HepG2 (cell line): ENCODE measurements at regions not wholly inside any gene's neighbourhood (a gene's known extent, or its start where the extent isn't known, plus 50 kb on each side); places are given as distances from the start of the nearest gene placed in this dataset.

Experiments used
- ATAC-seq: fragments of 200-7000 bp; cut with Tn5 transposase; 3 replicates; pipeline ENCODE4 v1.9.1; 2020; ENCODE audit warnings: mild to moderate bottlenecking, moderate library complexity
- BruUV-seq: library from RNA; stranded (reverse); fragments of 400-500 nt; replicated peaks from 2 replicates; lab custom pipeline; 2021; lab: Mats Ljungman, UMichigan
- CTCF ChIA-PET: fragments of 300-600 bp; formaldehyde crosslinking; extraction: SDS; loops from one replicate; lab custom pipeline; 2021; ENCODE audit warnings: low total read pairs, inconsistent platforms, low intra/inter-chr PET ratio; lab: Yijun Ruan, JAX
- POLR2A ChIA-PET: fragments of 350-600 bp; sonication (Branson Sonifier 250); formaldehyde crosslinking; loops from one replicate; lab custom pipeline; 2020; ENCODE audit warnings: antibody characterized with exemption, inconsistent platforms; lab: Yijun Ruan, JAX
- DNase-seq: peaks from one replicate; pipeline ENCODE4 v3.0.0-alpha.2; 2015; ENCODE audit warnings: low spot score
- FAIRE-seq: peaks from 3 replicates; lab custom pipeline; 2011; peaks lifted over from hg19 to GRCh38; lab: Jason Lieb, UNC
- H2AFZ ChIP-seq: one replicate; pipeline ENCODE4 v1.6.1; 2011; ENCODE audit warnings: low read length, inconsistent platforms
- H3K27ac ChIP-seq: fragments of 300-600 bp; 3 replicates; pipeline ENCODE4 v1.8.0; 2011; ENCODE audit warnings: mixed run types, mild to moderate bottlenecking, mixed read lengths, low read length, inconsistent platforms; ENCODE audit not compliant: insufficient read depth; ENCODE audit errors: extremely low read length
- H3K27me3 ChIP-seq, 2 experiments: fragments of 200-600 bp in 1 of 2; 2 replicates in 1 of 2; 3 replicates in 1 of 2; pipeline versions ENCODE4 v1.6.0 to v1.8.0; 2011; ENCODE audit warnings: low read length in 2 of 2, mild to moderate bottlenecking in 2 of 2, moderate library complexity in 2 of 2, inconsistent platforms in 1 of 2; ENCODE audit not compliant: insufficient read depth in 2 of 2, control insufficient read depth in 1 of 2
- H3K36me3 ChIP-seq, 2 experiments: fragments of 200-600 bp in 1 of 2; replicated peaks in 1 of 2; 2 replicates in 1 of 2; 3 replicates in 1 of 2; pipeline versions ENCODE4 v1.5.1 to v1.8.0; 2011; ENCODE audit warnings: low read length in 2 of 2, inconsistent platforms in 1 of 2; ENCODE audit not compliant: insufficient read depth in 2 of 2, control insufficient read depth in 1 of 2
- H3K4me1 ChIP-seq: 2 replicates; pipeline ENCODE4 v1.5.1; 2012; ENCODE audit warnings: low read length, inconsistent platforms; ENCODE audit not compliant: insufficient read depth
- H3K4me2 ChIP-seq: 2 replicates; pipeline ENCODE4 v1.6.0; 2011; ENCODE audit warnings: low read depth, low read length, inconsistent platforms
- H3K4me3 ChIP-seq, 3 experiments: fragments of 200-600 bp in 1 of 3; sonication (generic), shearing (Covaris generic) in 1 of 3; replicated peaks in 1 of 3; 2 replicates each; pipeline ENCODE4 v1.5.1; 2011 to 2016; ENCODE audit warnings: low read length in 3 of 3, inconsistent platforms in 2 of 3, low read depth in 2 of 3, mild to moderate bottlenecking in 2 of 3, control low read depth in 1 of 3, mixed read lengths in 1 of 3; ENCODE audit not compliant: insufficient read depth in 1 of 3
- H3K79me2 ChIP-seq: one replicate; pipeline ENCODE4 v1.6.1; 2011; ENCODE audit warnings: low read length, inconsistent platforms; ENCODE audit not compliant: insufficient read depth
- H3K9ac ChIP-seq: 2 replicates; pipeline ENCODE4 v1.6.0; 2011; ENCODE audit warnings: mild to moderate bottlenecking, low read depth, low read length, inconsistent platforms; ENCODE audit not compliant: insufficient read depth
- H3K9me3 ChIP-seq: 2 replicates; pipeline ENCODE4 v1.5.1; 2012; ENCODE audit warnings: mild to moderate bottlenecking, low read length
- H4K20me1 ChIP-seq: 2 replicates; pipeline ENCODE4 v1.6.0; 2011; ENCODE audit warnings: inconsistent platforms, mild to moderate bottlenecking, low read length, moderate library complexity; ENCODE audit not compliant: insufficient read depth
- ATF6 ChIP-seq: sonication (generic); formaldehyde crosslinking; conservative IDR thresholded peaks from 2 replicates; pipeline ENCODE4 v1.4.0; 2020; ENCODE audit warnings: missing genetic modification reagents
- FLYWCH1 ChIP-seq: sonication (generic); formaldehyde crosslinking; IDR thresholded peaks from 2 replicates; pipeline ENCODE4 v1.8.1; 2023; ENCODE audit warnings: mild to moderate bottlenecking, missing genetic modification reagents
- GATAD2A ChIP-seq: IDR thresholded peaks from 2 replicates; pipeline ENCODE4 v1.6.1; 2016
- HOXA9 ChIP-seq: sonication (generic); formaldehyde crosslinking; IDR thresholded peaks from 2 replicates; pipeline ENCODE4 v1.8.1; 2022; ENCODE audit warnings: missing genetic modification reagents, mild to moderate bottlenecking, moderate library complexity, borderline replicate concordance
- KDM1A ChIP-seq: IDR thresholded peaks from 2 replicates; pipeline ENCODE4 v1.6.1; 2016; ENCODE audit warnings: missing compliant biosample characterization
- LBX2 ChIP-seq: sonication (generic); formaldehyde crosslinking; IDR thresholded peaks from 2 replicates; pipeline ENCODE4 v1.5.0; 2020; ENCODE audit warnings: missing genetic modification reagents, mild to moderate bottlenecking, borderline replicate concordance
- MYC ChIP-seq: sonication (generic); formaldehyde crosslinking; IDR thresholded peaks from 2 replicates; pipeline ENCODE4 v1.9.0; 2021; ENCODE audit warnings: missing genetic modification reagents, borderline replicate concordance
- NCOA1 ChIP-seq: sonication (generic); formaldehyde crosslinking; IDR thresholded peaks from 2 replicates; pipeline ENCODE4 v1.9.0; 2021; ENCODE audit warnings: missing genetic modification reagents
- NRL ChIP-seq: sonication (generic); formaldehyde crosslinking; IDR thresholded peaks from 2 replicates; pipeline ENCODE4 v1.5.0; 2020; ENCODE audit warnings: missing genetic modification reagents, mild to moderate bottlenecking, moderate library complexity, borderline replicate concordance
- RFX1 ChIP-seq: fragments of 450-650 bp; IDR thresholded peaks from 2 replicates; pipeline ENCODE4 v1.6.1; 2017
- SAP130 ChIP-seq: IDR thresholded peaks from 2 replicates; pipeline ENCODE4 v1.6.1; 2016; ENCODE audit warnings: low read depth
- SMARCE1 ChIP-seq: fragments of 450-650 bp; IDR thresholded peaks from 2 replicates; pipeline ENCODE4 v1.6.1; 2017; ENCODE audit warnings: borderline replicate concordance
- SPEN ChIP-seq: sonication (generic); formaldehyde crosslinking; IDR thresholded peaks from 2 replicates; pipeline ENCODE4 v1.5.1; 2020; ENCODE audit warnings: low read depth, mild to moderate bottlenecking, missing genetic modification reagents
- TARDBP ChIP-seq: sonication (generic); formaldehyde crosslinking; IDR thresholded peaks from 2 replicates; pipeline ENCODE4 v1.8.0; 2022; ENCODE audit warnings: mild to moderate bottlenecking, missing genetic modification reagents
- ZNF264 ChIP-seq: sonication (generic); formaldehyde crosslinking; IDR thresholded peaks from 2 replicates; pipeline ENCODE4 v1.4.0; 2020; ENCODE audit warnings: missing genetic modification reagents
- ZNF547 ChIP-seq: sonication (generic); formaldehyde crosslinking; IDR thresholded peaks from 2 replicates; pipeline ENCODE4 v1.5.1; 2020; ENCODE audit warnings: mild to moderate bottlenecking, missing genetic modification reagents
- ZNF556 ChIP-seq: sonication (generic); formaldehyde crosslinking; IDR thresholded peaks from 2 replicates; pipeline ENCODE4 v1.4.0; 2020; ENCODE audit warnings: mild to moderate bottlenecking, missing genetic modification reagents, borderline replicate concordance
- ZNF570 ChIP-seq: sonication (generic); formaldehyde crosslinking; IDR thresholded peaks from 2 replicates; pipeline ENCODE4 v1.4.0; 2020; ENCODE audit warnings: mild to moderate bottlenecking, missing genetic modification reagents, borderline replicate concordance
- ZNF670 ChIP-seq: sonication (generic); formaldehyde crosslinking; IDR thresholded peaks from 2 replicates; pipeline ENCODE4 v1.8.0; 2022; ENCODE audit warnings: mild to moderate bottlenecking, missing genetic modification reagents, borderline replicate concordance
- ZNF720 ChIP-seq: sonication (generic); formaldehyde crosslinking; IDR thresholded peaks from 2 replicates; pipeline ENCODE4 v1.4.0; 2020; ENCODE audit warnings: missing genetic modification reagents
- ZNF747 ChIP-seq: sonication (generic); formaldehyde crosslinking; IDR thresholded peaks from 2 replicates; pipeline ENCODE4 v1.8.1; 2023; ENCODE audit warnings: missing genetic modification reagents, mild to moderate bottlenecking, borderline replicate concordance
- ZNF83 ChIP-seq: sonication (generic); formaldehyde crosslinking; IDR thresholded peaks from 2 replicates; pipeline ENCODE4 v1.4.0; 2020; ENCODE audit warnings: missing genetic modification reagents, mild to moderate bottlenecking, borderline replicate concordance
- WGBS: methylation state at CpG from one replicate; pipeline ENCODE4 v1.1.6; 2017; ENCODE audit warnings: low lambda C conversion rate; 5-methylcytosine and 5-hydroxymethylcytosine counted together
- in situ Hi-C: cut with HindIII; loops from 2 replicates; pipeline ENCODE4 v1.10.0; 2017; ENCODE audit warnings: low pct_unique_long_range_greater_than_20kb; ENCODE audit not compliant: extremely low pct_ligation_motif_present
- intact Hi-C: fragments of 100-400 bp; cut with micrococcal nuclease; formaldehyde crosslinking; loops from one replicate; pipeline ENCODE4 v1.10.0; 2022; ENCODE audit not compliant: unreplicated experiment

GRCh38 chr5:58327289-58327688, 132.6 kb downstream of the PLK2 start:
- in situ Hi-C loops: no loop called here
- no peak for ATAC-seq

GRCh38 chr5:58326022-58326421, 133.9 kb downstream of the PLK2 start:
- H3K36me3 ChIP-seq: no peaks in the 10 kb centered on the region
- no peak for DNase-seq
- intact Hi-C loops: no loop called here
- no peak overlapping the region for H2AFZ ChIP-seq
- no peak for ATAC-seq
- POLR2A ChIA-PET: no interaction called here
- in situ Hi-C loops: no loop called here
- H3K27ac ChIP-seq: no peak overlapping the region
- no TSS peak for BruUV-seq
- no peaks in the 10 kb centered on the region for H4K20me1 ChIP-seq
- H3K4me3 ChIP-seq: no peak overlapping the region
- H3K9me3 ChIP-seq: no peaks in the 10 kb centered on the region
- H3K79me2 ChIP-seq: no peaks in the 10 kb centered on the region
- CTCF ChIA-PET: no interaction called here
- H3K9ac ChIP-seq: no peak overlapping the region
- 0% methylated on average over 1 of the region's 1 CpG for WGBS
- H3K4me1 ChIP-seq: no peaks in the 10 kb centered on the region
- no peak overlapping the region for H3K4me2 ChIP-seq
- no peak for FAIRE-seq
- TF ChIP-seq ZNF747 (CRISPR knock-in tag) (no peak), KDM1A (no peak), ZNF556 (CRISPR knock-in tag) (no peak), MYC (CRISPR knock-in tag) (no peak), HOXA9 (no peak), ZNF547 (no peak), ZNF83 (CRISPR knock-in tag) (no peak), NCOA1 (no peak), GATAD2A (no peak), FLYWCH1 (CRISPR knock-in tag) (no peak), SAP130 (no peak), SPEN (CRISPR knock-in tag) (no peak), ATF6 (no peak), ZNF570 (CRISPR knock-in tag) (no peak), ZNF670 (CRISPR knock-in tag) (no peak), SMARCE1 (no peak), ZNF264 (CRISPR knock-in tag) (no peak)
- H3K27me3 ChIP-seq: no peaks in the 10 kb centered on the region

More at GRCh38 chr5:58327289-58327688, 132.6 kb downstream of the PLK2 start:
- no peak overlapping the region for H3K9ac ChIP-seq
- 0% methylated on average over 1 of the region's 1 CpG for WGBS
- H2AFZ ChIP-seq: no peak overlapping the region
- H3K4me2 ChIP-seq: no peak overlapping the region
- H3K4me1 ChIP-seq: no peaks in the 10 kb centered on the region
- H3K79me2 ChIP-seq: no peaks in the 10 kb centered on the region
- no peak overlapping the region for H3K27ac ChIP-seq
- intact Hi-C loops: no loop called here
- H3K36me3 ChIP-seq: no peaks in the 10 kb centered on the region
- no peak for TF ChIP-seq NRL (CRISPR knock-in tag)
- no peak for TF ChIP-seq RFX1
- TF ChIP-seq LBX2 (CRISPR knock-in tag): no peak
- no peak for TF ChIP-seq ZNF720 (CRISPR knock-in tag)
- no peak for TF ChIP-seq TARDBP (CRISPR knock-in tag)
- H3K9me3 ChIP-seq: no peaks in the 10 kb centered on the region
- no peaks in the 10 kb centered on the region for H3K27me3 ChIP-seq
- POLR2A ChIA-PET: no interaction called here
- H4K20me1 ChIP-seq: no peaks in the 10 kb centered on the region
- DNase-seq (no peak), FAIRE-seq (no peak)
- CTCF ChIA-PET: no interaction called here
- no peak overlapping the region for H3K4me3 ChIP-seq
- BruUV-seq: no TSS peak
